Neural crest cell (in vitro differentiated cells): ENCODE measurements at regions not wholly inside any gene's neighbourhood (a gene's known extent, or its start where the extent isn't known, plus 50 kb on each side); places are given as distances from the start of the nearest gene placed in this dataset.

Experiments
- DNase-seq: peaks from one replicate; pipeline ENCODE4 v3.0.0; 2021; ENCODE audit warnings: low read depth, mixed read lengths, low spot score
- H3K27ac Mint-ChIP-seq: one replicate; pipeline ENCODE4 v1.8.0; 2021; ENCODE audit warnings: mild to moderate bottlenecking, mixed read lengths; ENCODE audit not compliant: unreplicated experiment
- H3K27me3 Mint-ChIP-seq: 2 replicates; pipeline ENCODE4 v1.8.0; 2021; ENCODE audit warnings: low read depth, mild to moderate bottlenecking, mixed read lengths
- H3K36me3 Mint-ChIP-seq: 2 replicates; pipeline ENCODE4 v1.8.0; 2021; ENCODE audit warnings: low read depth, mild to moderate bottlenecking, mixed read lengths
- H3K4me1 Mint-ChIP-seq: 2 replicates; pipeline ENCODE4 v1.8.0; 2021; ENCODE audit warnings: mixed read lengths
- H3K4me3 Mint-ChIP-seq: one replicate; pipeline ENCODE4 v1.8.0; 2021; ENCODE audit warnings: mild to moderate bottlenecking, mixed read lengths
- H3K9me3 Mint-ChIP-seq: 2 replicates; pipeline ENCODE4 v1.8.0; 2021; ENCODE audit warnings: mixed read lengths
- TF ChIP-seq, protein P1 (sequence below): fragments of 200-600 bp; sonication (generic); conservative IDR thresholded peaks from 2 replicates; pipeline ENCODE4 v1.5.0; 2021; ENCODE audit warnings: antibody characterized with exemption, mild to moderate bottlenecking

- H3K27me3 Mint-ChIP-seq, result no peaks in the 10 kb centered on the region
- no peak overlapping the region for H3K4me3 Mint-ChIP-seq
- no peaks in the 10 kb centered on the region for H3K9me3 Mint-ChIP-seq
- TF ChIP-seq, protein P1, sequence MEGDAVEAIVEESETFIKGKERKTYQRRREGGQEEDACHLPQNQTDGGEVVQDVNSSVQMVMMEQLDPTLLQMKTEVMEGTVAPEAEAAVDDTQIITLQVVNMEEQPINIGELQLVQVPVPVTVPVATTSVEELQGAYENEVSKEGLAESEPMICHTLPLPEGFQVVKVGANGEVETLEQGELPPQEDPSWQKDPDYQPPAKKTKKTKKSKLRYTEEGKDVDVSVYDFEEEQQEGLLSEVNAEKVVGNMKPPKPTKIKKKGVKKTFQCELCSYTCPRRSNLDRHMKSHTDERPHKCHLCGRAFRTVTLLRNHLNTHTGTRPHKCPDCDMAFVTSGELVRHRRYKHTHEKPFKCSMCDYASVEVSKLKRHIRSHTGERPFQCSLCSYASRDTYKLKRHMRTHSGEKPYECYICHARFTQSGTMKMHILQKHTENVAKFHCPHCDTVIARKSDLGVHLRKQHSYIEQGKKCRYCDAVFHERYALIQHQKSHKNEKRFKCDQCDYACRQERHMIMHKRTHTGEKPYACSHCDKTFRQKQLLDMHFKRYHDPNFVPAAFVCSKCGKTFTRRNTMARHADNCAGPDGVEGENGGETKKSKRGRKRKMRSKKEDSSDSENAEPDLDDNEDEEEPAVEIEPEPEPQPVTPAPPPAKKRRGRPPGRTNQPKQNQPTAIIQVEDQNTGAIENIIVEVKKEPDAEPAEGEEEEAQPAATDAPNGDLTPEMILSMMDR, result no peak
- no peaks in the 10 kb centered on the region for H3K36me3 Mint-ChIP-seq
- H3K27ac Mint-ChIP-seq, result no peak overlapping the region
- no peak for DNase-seq
- no peaks in the 10 kb centered on the region for H3K4me1 Mint-ChIP-seq
These were observed 148.6 kb upstream of the LINGO1 start for GRCh38 chr15:77781151-77781945.

GRCh38 chr15:77778802-77779201, 146.1 kb upstream of the LINGO1 start:
- H3K27me3 Mint-ChIP-seq, result no peaks in the 10 kb centered on the region
- H3K4me1 Mint-ChIP-seq, result no peaks in the 10 kb centered on the region
- DNase-seq, result no peak
- no peaks in the 10 kb centered on the region for H3K9me3 Mint-ChIP-seq
- no peaks in the 10 kb centered on the region for H3K36me3 Mint-ChIP-seq
- no peak overlapping the region for H3K27ac Mint-ChIP-seq
- H3K4me3 Mint-ChIP-seq, result no peak overlapping the region
- TF ChIP-seq, protein P1, result no peak

DNA sequence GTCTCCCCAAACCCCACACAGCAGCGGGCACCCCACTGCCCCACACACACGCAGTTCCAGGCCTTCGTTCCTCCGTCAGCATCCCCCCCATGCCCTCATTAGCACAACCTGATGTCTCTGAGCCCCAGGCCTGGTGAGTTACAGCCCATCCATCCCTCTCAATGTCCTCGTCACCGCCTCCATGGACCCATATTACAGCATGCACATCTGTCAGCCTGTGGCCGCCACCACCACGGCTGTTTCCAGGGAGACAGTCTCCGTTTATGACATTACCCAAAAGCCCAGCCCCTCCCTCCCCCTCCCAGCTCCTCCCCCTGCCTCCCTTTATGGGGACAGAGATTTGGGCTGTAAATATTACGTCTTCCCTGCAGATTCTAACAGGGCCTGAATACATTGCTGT, 143.1 kb upstream of the LINGO1 start:
- no peaks in the 10 kb centered on the region for H3K4me1 Mint-ChIP-seq
- TF ChIP-seq, protein P1, result no peak
- no peaks in the 10 kb centered on the region for H3K36me3 Mint-ChIP-seq
- no peak overlapping the region for H3K4me3 Mint-ChIP-seq
- peak overlapping the region; percentile 92 for H3K27ac Mint-ChIP-seq
- DNase-seq, result no peak
- no peaks in the 10 kb centered on the region for H3K9me3 Mint-ChIP-seq
- H3K27me3 Mint-ChIP-seq, result no peaks in the 10 kb centered on the region

DNA sequence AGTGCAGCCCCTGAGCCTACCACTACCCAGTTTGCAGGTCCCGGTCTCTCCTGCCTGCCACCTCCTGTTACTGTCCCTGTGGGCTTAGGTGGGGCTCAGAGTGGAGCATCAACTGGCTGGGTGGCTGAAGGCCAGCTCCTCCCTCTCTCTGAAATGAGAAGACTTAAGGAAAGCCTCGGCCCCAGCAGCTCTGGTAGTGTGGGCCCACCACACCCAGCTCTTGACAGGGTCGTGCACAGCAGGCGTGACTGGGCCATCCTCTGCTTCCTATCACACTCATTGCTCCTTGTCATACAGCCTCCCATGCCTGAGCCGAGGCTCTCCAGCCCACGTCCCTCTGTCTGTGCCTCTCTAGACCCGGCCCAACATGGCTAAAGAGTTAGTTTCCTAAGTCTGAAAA, 142.7 kb upstream of the LINGO1 start:
- H3K4me1 Mint-ChIP-seq, result no peaks in the 10 kb centered on the region
- TF ChIP-seq, protein P1, result no peak
- no peaks in the 10 kb centered on the region for H3K9me3 Mint-ChIP-seq
- H3K27ac Mint-ChIP-seq, result peak overlapping the region; percentile 92
- no peak overlapping the region for H3K4me3 Mint-ChIP-seq
- no peak for DNase-seq
- no peaks in the 10 kb centered on the region for H3K27me3 Mint-ChIP-seq
- no peaks in the 10 kb centered on the region for H3K36me3 Mint-ChIP-seq

GRCh38 chr15:77774350-77774749, 141.6 kb upstream of the LINGO1 start:
- Mint-ChIP-seq H3K36me3 (no peaks in the 10 kb centered on the region), H3K27ac (no peak overlapping the region), H3K4me3 (no peak overlapping the region), H3K4me1 (no peaks in the 10 kb centered on the region), H3K9me3 (no peaks in the 10 kb centered on the region), H3K27me3 (no peaks in the 10 kb centered on the region)
- no peak for DNase-seq
- TF ChIP-seq, protein P1, result no peak
